CD4-positive, alpha-beta T cell treated with Interleukin-4 for 4 hours (primary cell): ENCODE measurements at regions not wholly inside any gene's neighbourhood (a gene's known extent, or its start where the extent isn't known, plus 50 kb on each side); places are given as distances from the start of the nearest gene placed in this dataset.

Experiments used
- DNase-seq: peaks from one replicate; pipeline ENCODE4 v3.0.0-alpha.2; 2020

GRCh38 chr9:99327667-99328066 lies 105.6 kb downstream of the SEC61B start:
- DNase-seq: no peak

GRCh38 chr9:99335280-99335679 lies 113.2 kb downstream of the SEC61B start:
- DNase-seq: no peak

- DNase-seq: no peak
These were observed 113.9 kb downstream of the SEC61B start for GRCh38 chr9:99336005-99336404.

- no peak for DNase-seq
These were observed 114.4 kb downstream of the SEC61B start for GRCh38 chr9:99336531-99336930.

GRCh38 chr9:99340281-99340680 lies 118.2 kb downstream of the SEC61B start:
- no peak for DNase-seq

- no peak for DNase-seq
These were observed 119.6 kb downstream of the SEC61B start for GRCh38 chr9:99341686-99342085.

GRCh38 chr9:99345451-99345850 lies 123.4 kb downstream of the SEC61B start:
- DNase-seq: no peak

GRCh38 chr9:99345942-99346341 lies 123.9 kb downstream of the SEC61B start:
- DNase-seq: no peak

- no peak for DNase-seq
These were observed 125.5 kb downstream of the SEC61B start for GRCh38 chr9:99347568-99347967.

- DNase-seq: no peak
These were observed 126.2 kb downstream of the SEC61B start for GRCh38 chr9:99348289-99348688.

GRCh38 chr9:99349870-99350269 lies 127.8 kb downstream of the SEC61B start:
- DNase-seq: no peak

- DNase-seq: no peak
These were observed 128.4 kb downstream of the SEC61B start for GRCh38 chr9:99350461-99350860.

GRCh38 chr9:99351647-99352046 lies 129.6 kb downstream of the SEC61B start:
- DNase-seq: no peak

- DNase-seq: no peak
These were observed 130.7 kb downstream of the SEC61B start for GRCh38 chr9:99352826-99353225.

- no peak for DNase-seq
These were observed 131.3 kb downstream of the SEC61B start for GRCh38 chr9:99353408-99353807.

- no peak for DNase-seq
These were observed 132.0 kb downstream of the SEC61B start for GRCh38 chr9:99354104-99354503.

- no peak for DNase-seq
These were observed 134.5 kb downstream of the SEC61B start for GRCh38 chr9:99356512-99356971.

- DNase-seq: no peak
These were observed 135.5 kb downstream of the SEC61B start for GRCh38 chr9:99357575-99357974.

GRCh38 chr9:99358668-99359067 lies 136.6 kb downstream of the SEC61B start:
- DNase-seq: no peak

GRCh38 chr9:99359336-99359735 lies 137.3 kb downstream of the SEC61B start:
- DNase-seq: no peak

- no peak for DNase-seq
These were observed 137.9 kb downstream of the SEC61B start for GRCh38 chr9:99360026-99360425.

- DNase-seq: no peak
These were observed 139.7 kb downstream of the SEC61B start for GRCh38 chr9:99361817-99362216.

GRCh38 chr9:99362321-99362720 lies 140.2 kb downstream of the SEC61B start:
- no peak for DNase-seq

- DNase-seq: no peak
These were observed 141.4 kb downstream of the SEC61B start for GRCh38 chr9:99363509-99363908.

GRCh38 chr9:99365233-99365980 lies 143.3 kb downstream of the SEC61B start:
- DNase-seq: no peak
